GM19395 (cell line): ENCODE measurements at regions not wholly inside any gene's neighbourhood (a gene's known extent, or its start where the extent isn't known, plus 50 kb on each side); places are given as distances from the start of the nearest gene placed in this dataset.

ENCODE experiments used
- ATAC-seq: cut with Tn5 transposase; IDR thresholded peaks from one replicate; pipeline ENCODE4 v1.9.1; 2021; ENCODE audit warnings: mild to moderate bottlenecking, moderate library complexity; ENCODE audit not compliant: unreplicated experiment

DNA sequence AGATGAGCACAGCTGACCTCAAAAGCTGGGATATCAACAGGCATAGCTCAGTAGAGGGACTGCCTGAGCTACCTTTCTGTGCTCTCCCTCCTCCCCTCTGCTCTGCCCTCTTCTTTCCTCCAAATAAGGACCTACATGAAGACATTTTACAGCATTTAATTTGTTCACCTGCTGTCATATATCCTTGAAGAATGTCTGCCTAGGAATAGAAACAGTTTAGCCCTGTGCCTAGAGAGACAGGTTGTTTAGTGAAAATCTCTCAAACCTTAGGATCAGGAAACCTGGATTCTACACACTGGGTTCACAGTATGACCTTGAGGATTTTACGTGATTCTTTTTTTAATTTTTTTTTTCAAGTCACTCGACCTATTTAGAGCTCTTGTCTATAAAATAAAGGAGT is 213.0 kb upstream of the SETBP1 start:
- ATAC-seq: no peak

DNA sequence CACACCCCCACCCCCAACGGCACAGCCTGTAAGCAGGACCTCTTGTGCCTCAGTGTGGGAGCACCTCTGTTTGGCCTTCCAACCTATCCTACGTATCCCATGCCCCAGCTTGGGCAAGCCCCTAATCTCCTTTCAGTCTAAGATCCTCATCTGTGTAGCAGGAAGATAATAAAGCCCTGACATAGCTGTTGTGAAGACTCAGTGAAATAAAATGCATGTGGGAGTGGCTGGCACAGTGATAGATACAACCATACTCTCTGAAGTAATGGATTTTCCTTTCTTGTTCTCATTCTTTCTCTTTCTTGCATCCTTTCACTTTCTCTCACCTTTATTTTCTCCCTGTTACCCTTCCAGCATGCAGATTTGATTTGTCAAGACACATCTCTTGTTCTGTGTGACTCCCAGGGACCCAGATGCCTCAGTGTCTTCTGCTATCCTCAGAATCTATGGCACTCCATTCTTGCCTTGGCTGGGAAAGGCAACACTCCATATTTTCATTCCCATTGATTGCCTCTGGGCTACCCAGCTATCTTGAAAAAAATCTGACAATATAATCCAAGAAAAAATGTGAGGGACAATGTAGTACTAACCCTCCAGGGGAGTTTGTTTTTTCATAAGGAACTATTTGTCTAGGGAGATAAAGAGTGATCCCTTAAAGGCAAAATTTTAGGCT is 207.2 kb upstream of the SETBP1 start:
- no peak for ATAC-seq

DNA sequence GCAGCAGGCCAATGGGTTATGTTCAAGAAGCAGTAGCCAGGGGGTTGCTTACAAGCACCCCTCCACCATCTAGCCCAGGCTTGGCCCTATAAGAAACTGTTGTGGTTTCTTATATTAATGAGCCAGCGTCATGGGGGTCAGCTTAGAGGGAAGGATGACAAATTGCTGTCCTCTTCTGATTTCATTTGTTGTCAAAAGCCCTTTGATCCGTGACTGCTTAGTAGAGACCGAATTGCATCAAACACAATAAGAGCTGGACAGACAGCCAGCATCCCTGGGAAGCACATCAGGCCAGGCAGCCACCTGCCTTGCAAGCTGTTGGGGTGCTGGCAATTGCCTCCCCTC is 206.6 kb upstream of the SETBP1 start:
- ATAC-seq: no peak

DNA sequence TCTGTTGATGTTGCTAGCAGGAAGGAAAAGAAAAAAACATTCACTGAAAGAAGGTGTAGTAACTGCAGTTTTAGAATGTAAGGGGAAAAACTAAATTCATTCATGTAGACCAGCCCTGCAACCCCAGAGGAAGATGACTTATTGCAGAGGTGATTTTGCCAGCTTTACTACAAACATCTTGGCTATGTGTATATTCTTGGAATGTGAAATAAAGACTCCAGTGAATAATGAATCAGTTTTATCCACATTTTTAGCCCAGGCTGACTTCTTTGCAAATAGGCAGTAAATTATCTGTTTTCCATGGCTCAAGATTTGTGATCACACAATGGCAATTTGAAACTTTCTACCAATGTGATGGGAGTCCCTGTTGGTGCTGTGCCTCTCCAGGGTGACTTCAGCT is 206.1 kb upstream of the SETBP1 start:
- no peak for ATAC-seq

DNA sequence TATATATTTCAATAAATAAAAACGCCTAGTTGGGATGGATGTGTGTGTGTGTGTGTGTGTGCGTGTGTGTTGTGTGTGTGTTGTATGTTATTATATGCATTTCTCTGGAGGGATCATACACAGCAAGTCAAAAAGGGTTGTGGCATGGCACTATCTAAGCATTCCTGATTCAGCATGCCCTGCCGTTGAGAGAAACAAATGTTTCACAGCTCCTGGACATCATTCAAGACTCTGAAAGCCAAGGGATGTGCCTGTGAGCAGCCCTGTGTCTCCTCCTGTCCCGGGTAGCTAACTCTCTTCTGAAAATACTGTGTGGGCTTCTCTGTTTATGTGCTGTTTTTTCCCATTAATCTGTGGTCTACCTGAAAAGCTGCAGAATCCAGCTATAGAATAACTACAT is 197.9 kb upstream of the SETBP1 start:
- ATAC-seq: no peak

DNA sequence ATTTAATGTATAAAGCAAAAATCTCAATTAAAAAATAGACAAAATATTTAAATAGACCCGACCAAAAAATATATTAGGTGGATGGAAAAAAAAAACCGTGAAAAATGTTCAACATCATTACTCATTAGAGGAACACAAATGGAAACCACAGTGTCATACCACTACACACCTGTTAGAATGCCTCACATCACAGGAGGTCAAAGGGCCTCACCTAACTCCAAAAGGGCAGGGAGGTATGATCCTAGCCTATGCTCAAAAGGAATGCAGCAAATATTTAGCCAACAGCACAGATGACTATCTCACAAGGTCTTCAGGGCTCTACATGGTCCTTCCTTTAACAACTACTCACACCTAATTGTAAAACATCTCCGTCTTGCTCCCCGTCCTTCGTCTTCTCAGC is 185.5 kb upstream of the SETBP1 start:
- ATAC-seq: peak; percentile 57

DNA sequence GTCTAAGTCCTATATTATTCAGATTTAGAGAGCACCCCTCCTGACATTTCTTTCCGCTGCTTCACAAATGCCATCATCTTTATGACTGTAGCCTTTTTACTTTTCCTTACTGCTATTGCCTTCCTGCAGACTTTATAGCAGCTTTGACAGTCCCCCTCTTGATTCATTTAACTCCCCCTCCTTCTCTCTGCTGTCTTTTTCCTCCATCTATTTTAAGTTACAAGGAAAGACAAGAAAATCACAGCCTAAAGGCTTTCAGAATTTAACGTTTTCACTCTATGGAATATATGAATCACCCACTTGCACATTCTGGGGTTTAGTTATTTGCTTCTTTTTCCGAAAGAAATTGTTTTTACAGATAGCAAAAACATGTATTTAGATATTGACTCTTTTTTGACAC is 183.4 kb upstream of the SETBP1 start:
- ATAC-seq: no peak

DNA sequence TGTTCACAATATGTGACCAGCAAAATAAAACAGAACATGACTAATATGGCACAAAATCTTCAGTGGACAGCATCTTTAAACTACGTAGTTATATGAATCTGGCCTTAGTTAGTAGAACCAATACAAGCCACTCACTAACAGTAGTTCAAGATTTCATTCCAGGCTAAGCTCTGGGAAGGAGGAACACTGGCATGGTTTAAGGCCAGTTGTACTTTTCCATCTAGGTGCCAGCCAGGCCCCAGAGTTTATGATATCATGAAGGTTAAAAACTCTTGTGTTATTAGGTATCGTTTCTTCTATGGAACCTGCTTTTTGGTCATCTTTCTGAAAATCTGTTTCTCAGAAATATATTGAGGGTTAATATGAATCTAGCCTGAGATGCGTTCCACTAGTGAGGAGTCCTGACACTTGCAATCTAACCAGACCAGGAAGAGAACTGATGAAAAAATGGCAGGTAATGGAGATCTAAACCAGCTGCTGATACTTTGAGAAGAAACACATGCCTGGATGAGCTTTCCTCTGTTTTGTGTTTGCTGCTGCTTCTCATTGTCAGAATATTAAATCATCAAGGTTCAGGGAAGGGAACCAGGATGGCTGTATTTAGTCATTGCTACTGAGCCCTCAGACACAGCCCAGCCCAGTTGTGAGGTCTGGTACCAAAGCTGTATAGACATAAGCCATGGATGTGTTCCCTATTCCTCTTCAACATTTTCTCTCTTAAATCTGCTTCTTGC is 182.8 kb upstream of the SETBP1 start:
- ATAC-seq: no peak

DNA sequence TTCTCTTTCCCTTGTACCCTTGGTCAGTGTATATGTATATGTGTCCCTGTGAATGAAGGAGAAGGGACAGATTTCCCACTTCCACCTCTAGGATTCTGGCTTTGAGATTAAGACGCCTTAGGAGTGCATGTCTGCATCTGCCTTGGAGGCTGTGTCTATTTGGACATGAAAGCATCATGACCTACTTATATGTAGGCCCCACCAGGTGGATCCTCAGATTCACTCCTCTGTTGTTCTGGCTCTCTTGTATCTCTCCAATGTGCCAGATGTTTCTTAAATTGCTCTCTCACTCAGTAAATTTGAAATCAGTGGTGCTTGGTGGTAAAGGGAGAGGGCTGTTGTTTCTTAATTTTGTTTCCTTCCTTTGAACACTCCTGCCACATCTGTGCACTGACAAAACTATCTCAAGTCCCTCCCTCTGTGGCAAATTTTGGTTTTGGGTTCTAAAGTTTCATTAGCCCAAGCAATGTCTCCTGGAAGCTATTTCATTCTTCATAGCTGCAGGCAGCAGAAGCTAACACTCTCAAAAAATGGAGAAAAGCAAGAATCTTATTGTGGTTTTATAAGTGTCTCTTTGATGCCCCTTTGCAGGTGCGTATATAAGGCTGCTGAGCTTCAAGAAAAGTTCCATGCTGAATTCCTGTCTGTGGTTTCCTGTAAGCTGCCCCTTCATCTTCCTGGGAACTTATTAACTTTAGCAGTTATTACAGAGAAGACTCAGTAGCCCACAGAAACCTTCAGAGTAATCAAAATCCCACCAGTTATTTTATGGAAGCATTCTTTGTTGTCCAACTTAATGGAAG is 179.7 kb upstream of the SETBP1 start:
- no peak for ATAC-seq

DNA sequence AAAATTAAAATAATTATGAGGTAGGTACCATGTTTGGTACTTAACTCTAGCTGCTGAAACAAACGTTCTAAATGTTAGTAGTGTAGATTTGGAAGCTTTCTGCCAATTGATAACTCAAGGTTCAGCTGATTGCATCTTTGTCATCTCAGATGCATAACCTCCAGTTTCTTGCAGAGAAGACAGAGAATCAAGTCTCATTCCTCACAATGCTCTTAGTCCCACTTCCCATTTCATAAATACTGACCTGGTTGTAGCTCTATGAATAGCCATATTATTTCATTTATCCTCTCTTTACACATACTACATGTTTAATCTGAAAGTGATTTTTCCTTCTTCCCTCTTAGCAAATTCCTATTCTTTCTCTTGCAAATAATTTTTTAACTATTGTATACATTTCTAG is 178.5 kb upstream of the SETBP1 start:
- ATAC-seq: no peak

DNA sequence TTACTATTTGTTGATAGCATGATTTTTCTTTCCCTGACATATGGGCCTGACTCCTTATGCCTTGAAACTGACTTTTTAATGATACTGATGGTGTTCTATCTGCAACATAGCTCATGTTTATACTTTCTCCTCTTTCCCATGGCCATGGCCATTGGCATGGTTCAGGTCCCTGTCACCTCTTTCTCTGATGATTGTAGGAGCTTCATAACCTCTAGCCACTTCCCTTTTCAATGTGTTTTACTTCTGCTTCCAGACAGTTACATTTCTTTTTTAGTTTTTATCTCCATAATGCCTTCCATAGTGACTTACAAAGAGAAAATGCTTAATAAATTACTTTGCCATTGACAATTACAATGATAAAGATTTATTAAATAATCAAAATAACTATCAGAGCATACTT is 177.9 kb upstream of the SETBP1 start:
- ATAC-seq: no peak

DNA sequence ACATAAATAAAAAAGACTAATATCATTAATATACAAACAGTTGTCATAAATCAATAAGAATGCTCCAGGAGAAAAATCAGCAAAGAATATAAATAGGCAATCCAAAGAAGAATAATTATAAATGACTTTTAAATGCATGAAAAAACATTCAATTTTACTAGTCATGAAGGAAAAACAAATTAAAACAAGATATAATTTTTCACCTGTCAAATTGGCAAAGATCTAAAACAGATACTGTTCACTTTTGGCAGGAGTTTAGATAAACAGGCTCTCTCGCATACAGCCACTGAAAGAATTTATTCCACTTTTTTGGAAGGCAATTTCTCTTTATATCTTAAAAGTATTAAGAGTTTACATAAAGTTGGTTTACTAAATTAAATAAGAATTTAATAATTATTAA is 176.8 kb upstream of the SETBP1 start:
- ATAC-seq: no peak

DNA sequence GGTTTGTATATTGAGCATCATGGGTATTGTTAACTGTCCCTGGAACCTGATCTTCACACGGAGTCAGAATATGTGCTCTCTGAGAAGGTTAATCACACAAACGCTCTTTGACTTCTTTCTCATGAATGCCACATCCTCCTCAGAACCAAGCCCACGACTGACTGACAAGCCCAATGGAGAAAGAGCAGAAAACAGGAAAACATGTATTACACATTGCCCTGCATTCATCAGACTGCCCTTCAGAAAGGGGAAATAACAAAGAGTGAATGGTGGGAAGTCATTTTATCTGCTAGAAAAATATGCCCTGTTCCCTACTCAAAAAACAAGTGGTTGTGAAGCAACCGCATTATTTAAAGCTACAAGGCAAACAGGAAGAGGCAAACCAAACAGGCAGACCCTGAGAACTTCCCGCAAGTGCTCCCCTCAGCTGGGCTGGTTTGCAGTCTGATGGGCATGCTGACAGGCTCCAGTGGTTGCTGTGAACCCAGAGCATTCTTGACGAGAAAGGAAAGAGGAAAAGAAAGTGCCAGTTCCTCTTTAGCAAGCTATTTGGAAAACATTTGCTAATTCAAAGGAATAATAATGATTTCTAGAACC is 172.9 kb upstream of the SETBP1 start:
- ATAC-seq: peak; percentile 85

DNA sequence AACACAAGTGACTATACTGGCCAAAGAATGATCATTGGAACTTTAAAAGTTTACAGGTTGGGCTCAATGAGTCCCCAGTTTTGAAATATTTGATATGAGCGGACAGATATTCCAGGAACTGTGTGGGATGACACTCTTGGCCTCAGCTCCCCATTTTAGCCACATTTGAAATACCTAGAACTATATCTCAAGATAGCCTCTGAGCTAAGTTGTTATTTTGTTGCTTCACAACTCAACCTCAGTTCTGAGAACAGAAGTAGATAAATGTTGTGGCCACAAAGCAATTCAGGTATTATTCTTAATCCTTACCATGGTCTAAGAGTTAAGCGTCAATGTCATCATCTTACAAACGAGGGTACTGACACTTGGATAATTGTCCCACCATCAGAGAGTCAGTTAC is 172.2 kb upstream of the SETBP1 start:
- ATAC-seq: peak; percentile 22

DNA sequence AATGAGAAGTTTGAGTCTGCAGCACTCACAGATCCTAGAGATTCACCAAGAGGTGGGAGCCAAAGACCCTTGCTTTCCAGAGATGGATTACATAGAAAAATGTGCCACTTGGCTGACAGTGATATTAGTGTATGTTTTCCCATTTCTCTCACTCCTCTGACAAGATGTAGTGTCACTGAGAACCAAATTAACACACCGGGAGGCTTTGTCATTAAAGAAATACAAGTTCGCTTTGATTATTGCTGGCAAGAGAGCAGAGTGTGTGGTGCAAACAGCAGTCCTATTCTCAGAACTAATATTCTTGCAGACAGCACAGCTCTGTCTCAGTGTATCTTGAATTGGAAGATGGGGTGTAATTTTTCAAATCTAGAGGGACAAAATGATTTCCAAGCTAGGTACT is 171.6 kb upstream of the SETBP1 start:
- no peak for ATAC-seq

DNA sequence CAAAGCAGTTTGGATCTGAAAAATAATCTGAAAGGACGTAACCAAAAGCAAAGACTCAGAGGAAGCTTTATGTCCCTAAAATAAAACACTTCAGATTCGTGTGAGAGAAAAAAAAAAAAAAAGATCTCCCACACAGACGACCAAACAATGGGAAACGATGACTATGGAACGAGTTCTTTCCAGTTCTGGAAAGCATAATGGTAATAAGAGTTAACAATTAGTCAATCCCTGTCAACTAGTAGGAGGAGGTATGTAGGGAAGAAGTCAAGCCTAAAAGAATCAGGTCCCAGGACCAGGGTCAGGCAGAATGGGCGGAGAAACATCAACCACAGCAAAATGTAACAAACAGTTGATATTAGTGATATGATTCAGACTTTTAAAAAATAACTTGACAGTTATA is 170.3 kb upstream of the SETBP1 start:
- ATAC-seq: no peak

DNA sequence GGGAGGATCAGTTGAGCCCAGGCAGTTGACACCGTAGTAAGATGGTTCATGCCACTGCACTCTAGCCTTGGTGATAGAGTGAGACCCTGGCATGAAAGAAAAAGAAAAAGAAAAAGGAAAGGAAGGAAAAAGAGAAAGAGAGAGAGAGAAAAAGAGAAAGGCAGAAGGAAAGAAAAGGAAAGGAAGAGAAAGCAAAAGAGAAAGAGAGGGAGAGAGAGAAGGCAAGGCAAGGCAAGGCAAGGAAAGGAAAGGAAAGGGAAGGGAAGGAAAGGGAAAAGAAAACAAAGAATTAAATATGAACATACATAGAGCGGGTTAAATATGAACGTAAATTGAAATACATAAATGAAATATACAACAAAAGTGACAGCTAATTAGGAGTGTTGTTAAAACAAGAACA is 167.5 kb upstream of the SETBP1 start:
- no peak for ATAC-seq

DNA sequence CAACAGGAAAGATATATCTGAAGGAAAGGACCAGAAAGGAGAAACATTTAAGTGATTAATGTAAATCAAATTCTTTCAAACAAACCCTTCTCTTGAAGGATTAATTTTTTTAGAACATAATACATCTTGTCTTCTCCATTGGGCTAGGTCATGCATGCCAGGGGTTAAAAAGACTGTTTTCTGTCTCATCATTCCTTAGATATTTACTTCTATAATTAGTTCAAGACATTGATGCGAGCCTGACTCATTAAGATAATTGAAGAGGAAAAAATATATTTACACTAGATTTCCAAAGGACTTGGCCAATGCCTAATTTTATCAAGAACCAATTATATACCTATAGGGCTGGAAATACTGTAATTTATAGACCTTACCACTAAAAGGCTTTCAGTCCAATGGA is 166.6 kb upstream of the SETBP1 start:
- no peak for ATAC-seq

DNA sequence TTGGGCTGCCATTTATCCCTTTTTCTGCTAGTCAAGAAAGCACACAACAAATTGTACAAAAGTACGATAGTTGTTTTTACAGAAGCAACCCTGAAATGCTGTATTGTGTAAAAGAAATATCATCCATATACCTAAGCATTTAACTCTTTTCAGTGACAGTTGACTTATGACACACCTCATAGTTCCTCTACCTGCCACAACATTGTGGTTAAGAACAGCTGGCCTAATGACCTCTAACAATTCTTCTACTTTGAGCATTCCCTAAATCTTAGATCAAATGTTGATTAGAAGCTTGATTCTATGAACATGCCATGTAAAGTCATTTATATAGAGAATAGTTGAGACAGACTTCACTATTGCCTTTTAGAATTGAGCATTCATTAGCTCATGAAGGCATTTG is 165.9 kb upstream of the SETBP1 start:
- no peak for ATAC-seq

DNA sequence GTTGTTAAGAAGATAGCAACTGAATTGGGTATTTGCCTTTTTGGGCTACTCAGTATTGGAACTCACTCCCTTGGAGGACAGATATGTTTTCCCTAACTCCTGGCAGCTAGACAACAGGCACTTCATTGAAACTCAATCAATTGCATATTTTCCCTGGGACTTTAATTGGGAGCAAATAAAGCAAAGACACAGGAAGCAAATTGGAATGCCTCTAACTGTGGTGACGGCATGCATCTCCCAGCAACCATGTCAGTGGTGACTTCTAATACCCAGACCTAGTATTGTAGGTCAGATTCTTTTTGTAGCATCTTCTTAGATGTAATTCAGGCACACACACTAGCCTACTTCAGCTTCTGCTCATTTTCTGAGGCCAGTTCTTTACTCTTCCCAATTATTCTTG is 164.2 kb upstream of the SETBP1 start:
- no peak for ATAC-seq

DNA sequence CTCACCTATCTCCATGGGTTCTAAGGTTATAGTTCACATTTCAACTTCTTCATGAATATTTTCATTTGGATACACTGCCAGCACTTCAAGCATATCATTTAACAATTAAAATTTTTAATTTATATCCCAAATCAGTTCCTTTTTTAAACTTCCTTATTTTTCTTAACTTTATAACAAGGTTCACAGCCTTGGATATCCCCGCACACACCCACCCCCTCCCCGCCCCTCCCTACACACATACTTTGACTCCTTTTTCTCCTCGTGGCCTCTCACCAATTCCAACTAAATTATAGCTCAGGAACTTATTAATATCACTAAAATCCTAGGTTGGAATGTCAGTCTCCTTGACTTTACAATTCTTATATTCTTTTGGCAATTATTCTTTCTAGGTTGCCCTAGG is 163.6 kb upstream of the SETBP1 start:
- no peak for ATAC-seq

DNA sequence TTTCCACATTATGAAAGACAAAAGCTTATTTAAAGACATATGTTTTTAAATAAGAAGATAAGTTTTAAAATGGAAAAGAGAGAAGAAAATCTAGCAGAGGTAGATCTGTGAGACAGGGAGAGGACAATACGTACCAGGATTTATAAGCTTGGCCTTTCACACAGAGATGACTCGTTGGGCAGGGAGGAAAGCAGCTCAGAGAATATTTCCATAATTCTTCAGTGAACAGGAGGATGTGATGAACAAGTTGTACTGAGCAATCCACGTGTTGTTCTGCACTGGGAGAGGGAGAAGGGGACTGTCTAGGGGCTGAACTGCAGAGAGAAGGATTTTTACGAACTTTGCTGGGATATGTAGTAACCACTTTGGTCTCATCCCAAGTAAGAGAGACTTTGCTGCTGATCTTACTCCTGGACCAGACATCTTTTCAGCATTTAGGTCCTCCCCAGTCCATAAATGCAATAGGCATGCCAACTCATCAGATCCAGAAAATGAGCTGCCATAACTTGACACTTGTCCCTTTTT is 162.5 kb upstream of the SETBP1 start:
- ATAC-seq: no peak
